ENCODE measurements at regions not wholly inside any gene's neighbourhood (a gene's known extent, or its start where the extent isn't known, plus 50 kb on each side); places are given as distances from the start of the nearest gene placed in this dataset.

- no peak overlapping the region for H3K4me3 Mint-ChIP-seq
- DNase-seq (ENCODE audit: extremely low spot score, unreplicated experiment) = no peak
These were observed 243.5 kb downstream of the TGFB2 start for GRCh38 chr1:218588540-218589172.

GRCh38 chr1:218589487-218589886, 244.4 kb downstream of the TGFB2 start:
- TF ChIP-seq, protein P1, sequence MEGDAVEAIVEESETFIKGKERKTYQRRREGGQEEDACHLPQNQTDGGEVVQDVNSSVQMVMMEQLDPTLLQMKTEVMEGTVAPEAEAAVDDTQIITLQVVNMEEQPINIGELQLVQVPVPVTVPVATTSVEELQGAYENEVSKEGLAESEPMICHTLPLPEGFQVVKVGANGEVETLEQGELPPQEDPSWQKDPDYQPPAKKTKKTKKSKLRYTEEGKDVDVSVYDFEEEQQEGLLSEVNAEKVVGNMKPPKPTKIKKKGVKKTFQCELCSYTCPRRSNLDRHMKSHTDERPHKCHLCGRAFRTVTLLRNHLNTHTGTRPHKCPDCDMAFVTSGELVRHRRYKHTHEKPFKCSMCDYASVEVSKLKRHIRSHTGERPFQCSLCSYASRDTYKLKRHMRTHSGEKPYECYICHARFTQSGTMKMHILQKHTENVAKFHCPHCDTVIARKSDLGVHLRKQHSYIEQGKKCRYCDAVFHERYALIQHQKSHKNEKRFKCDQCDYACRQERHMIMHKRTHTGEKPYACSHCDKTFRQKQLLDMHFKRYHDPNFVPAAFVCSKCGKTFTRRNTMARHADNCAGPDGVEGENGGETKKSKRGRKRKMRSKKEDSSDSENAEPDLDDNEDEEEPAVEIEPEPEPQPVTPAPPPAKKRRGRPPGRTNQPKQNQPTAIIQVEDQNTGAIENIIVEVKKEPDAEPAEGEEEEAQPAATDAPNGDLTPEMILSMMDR (conservative IDR thresholded peaks at IDR 0.05) = no peak
- no peaks in the 10 kb centered on the region for H3K9me3 Mint-ChIP-seq
- H3K4me3 Mint-ChIP-seq = no peak overlapping the region
- H3K36me3 Mint-ChIP-seq = no peaks in the 10 kb centered on the region
- peaks cover 18% of the 10 kb centered on the region for H3K4me1 Mint-ChIP-seq (ENCODE audit: unreplicated experiment)
- no peaks in the 10 kb centered on the region for H3K27me3 Mint-ChIP-seq
- H3K27ac Mint-ChIP-seq = no peak overlapping the region
- no peak for DNase-seq (ENCODE audit: extremely low spot score, unreplicated experiment)

More at GRCh38 chr1:218588540-218589172, 243.5 kb downstream of the TGFB2 start:
- H3K27me3 Mint-ChIP-seq = no peaks in the 10 kb centered on the region
- peaks cover 3% of the 10 kb centered on the region for H3K36me3 Mint-ChIP-seq
- TF ChIP-seq, protein P1 (conservative IDR thresholded peaks at IDR 0.05) = no peak
- no peaks in the 10 kb centered on the region for H3K9me3 Mint-ChIP-seq
- H3K4me1 Mint-ChIP-seq (ENCODE audit: unreplicated experiment) = peaks cover 18% of the 10 kb centered on the region
- H3K27ac Mint-ChIP-seq = no peak overlapping the region

DNA sequence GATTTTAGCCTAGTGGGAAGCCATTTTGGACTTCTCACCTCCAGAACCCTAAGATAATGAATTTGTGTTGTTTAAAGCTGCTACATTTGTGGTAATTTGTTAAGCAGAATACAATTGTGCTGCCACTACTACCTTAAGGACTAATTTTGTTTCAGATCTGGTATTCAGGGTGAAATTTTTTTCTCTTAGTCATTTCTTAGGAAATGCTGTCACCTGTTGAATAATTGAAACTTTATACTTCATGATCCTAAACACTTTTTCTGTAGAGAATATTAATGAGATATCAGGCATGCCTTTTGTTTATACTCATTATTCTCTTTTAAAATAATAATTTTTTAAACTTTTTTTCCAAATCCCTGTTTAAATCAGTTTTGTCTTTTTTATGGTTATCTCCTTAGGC, 246.8 kb downstream of the TGFB2 start:
- DNase-seq (ENCODE audit: extremely low spot score, unreplicated experiment) = no peak
- peaks cover 5% of the 10 kb centered on the region for H3K4me1 Mint-ChIP-seq (ENCODE audit: unreplicated experiment)
- H3K27me3 Mint-ChIP-seq = no peaks in the 10 kb centered on the region
- H3K27ac Mint-ChIP-seq = no peak overlapping the region
- TF ChIP-seq, protein P1 (conservative IDR thresholded peaks at IDR 0.05) = no peak
- no peaks in the 10 kb centered on the region for H3K9me3 Mint-ChIP-seq
- H3K36me3 Mint-ChIP-seq = no peaks in the 10 kb centered on the region
- no peak overlapping the region for H3K4me3 Mint-ChIP-seq

GRCh38 chr1:218592688-218593087, 247.6 kb downstream of the TGFB2 start:
- Mint-ChIP-seq H3K27me3 (no peaks in the 10 kb centered on the region), H3K36me3 (no peaks in the 10 kb centered on the region), H3K9me3 (peaks cover 2% of the 10 kb centered on the region), H3K4me1 (ENCODE audit: unreplicated experiment) (peaks cover 5% of the 10 kb centered on the region), H3K4me3 (no peak overlapping the region), H3K27ac (no peak overlapping the region)
- TF ChIP-seq, protein P1 (conservative IDR thresholded peaks at IDR 0.05) = no peak
- no peak for DNase-seq (ENCODE audit: extremely low spot score, unreplicated experiment)

DNA sequence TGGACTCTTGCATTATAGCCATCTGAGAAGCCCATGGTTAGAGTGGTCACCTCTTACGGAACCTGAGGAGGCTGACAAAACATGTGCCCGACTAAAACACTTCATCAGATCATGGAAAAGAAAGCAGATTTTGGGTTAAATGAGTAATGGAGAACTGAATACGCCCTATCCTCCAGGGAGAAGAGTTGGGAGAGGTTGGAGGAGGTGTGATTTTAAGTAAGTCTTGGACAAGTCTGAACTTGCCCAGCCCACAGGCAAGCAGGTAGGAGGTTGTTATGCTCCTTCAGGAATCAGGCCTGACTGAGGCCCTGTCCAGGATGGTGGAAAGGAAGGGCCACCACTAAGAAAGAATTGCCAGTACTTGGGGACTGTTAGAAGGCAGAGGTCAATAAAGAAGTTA, 255.8 kb downstream of the TGFB2 start:
- Mint-ChIP-seq H3K27ac (peak overlapping the region; percentile 59), H3K36me3 (peaks cover 4% of the 10 kb centered on the region), H3K27me3 (peaks cover 3% of the 10 kb centered on the region), H3K9me3 (peaks cover 7% of the 10 kb centered on the region), H3K4me1 (ENCODE audit: unreplicated experiment) (peaks cover 14% of the 10 kb centered on the region), H3K4me3 (no peak overlapping the region)
- no peak for DNase-seq (ENCODE audit: extremely low spot score, unreplicated experiment)
- TF ChIP-seq, protein P1 (conservative IDR thresholded peaks at IDR 0.05) = no peak
